Breast epithelium (tissue), 3 donors: ENCODE measurements at regions not wholly inside any gene's neighbourhood (a gene's known extent, or its start where the extent isn't known, plus 50 kb on each side); places are given as distances from the start of the nearest gene placed in this dataset.

Experiments used
- CTCF ChIP-seq, 3 donors: fragments of 450-650 bp; IDR thresholded peaks; one replicate each; pipeline ENCODE4 v1.5.1; 2016 to 2017; ENCODE audit warnings: antibody characterized with exemption in 3 of 3, mild to moderate bottlenecking in 3 of 3, moderate library complexity in 3 of 3
- POLR2AphosphoS5 ChIP-seq, 3 donors: sonication (generic); formaldehyde crosslinking; IDR thresholded peaks; one replicate each; pipeline ENCODE4 v1.6.1; 2017; ENCODE audit warnings: antibody characterized with exemption in 3 of 3

DNA sequence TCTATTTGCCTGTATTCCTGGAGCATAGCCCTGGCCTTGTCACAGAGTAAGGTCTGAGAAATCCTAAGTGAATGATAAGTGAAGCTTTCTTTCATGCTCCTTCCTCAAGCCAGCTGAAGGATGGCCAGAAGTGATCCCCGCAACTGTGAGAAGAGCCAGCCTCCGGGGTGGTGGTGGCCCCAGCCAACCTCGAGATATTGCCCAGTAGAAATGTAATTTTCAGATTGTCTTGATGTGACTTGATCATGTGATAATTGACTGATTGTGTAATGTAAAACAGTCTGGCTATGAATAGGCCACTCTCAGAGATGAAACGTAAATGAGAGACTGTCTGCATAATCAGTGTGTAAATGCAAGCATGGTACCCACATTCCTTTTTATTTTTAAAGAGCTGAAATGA is 242.4 kb upstream of the CAMK1G start:
- TF ChIP-seq POLR2AphosphoS5 (IDR thresholded peaks at IDR 0.05) (no peak), CTCF (IDR thresholded peaks at IDR 0.05) (no peak)
